ENCODE measurements at regions not wholly inside any gene's neighbourhood (a gene's known extent, or its start where the extent isn't known, plus 50 kb on each side); places are given as distances from the start of the nearest gene placed in this dataset.

DNA sequence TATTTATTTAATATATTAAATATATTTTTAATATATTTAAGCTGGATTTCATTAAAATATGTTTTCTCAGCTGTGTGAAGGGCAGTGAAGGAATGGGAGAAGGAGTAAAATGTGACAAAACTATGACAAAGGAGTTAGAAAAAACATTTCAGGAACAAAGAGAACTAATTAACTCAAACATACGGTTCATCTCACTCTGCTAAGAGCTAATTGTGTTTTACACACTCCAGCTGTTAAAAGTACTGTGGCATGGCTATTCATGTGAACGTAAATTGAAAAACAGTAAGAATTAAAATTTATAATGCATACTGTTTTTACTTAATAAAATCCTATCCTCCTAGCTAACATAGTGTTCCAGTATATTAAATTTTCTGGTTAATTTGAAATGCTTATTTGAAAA lies 262.5 kb upstream of the GNAI1 start:
- DNase-seq (ENCODE audit: low spot score): no peak
- TF ChIP-seq, protein P1, sequence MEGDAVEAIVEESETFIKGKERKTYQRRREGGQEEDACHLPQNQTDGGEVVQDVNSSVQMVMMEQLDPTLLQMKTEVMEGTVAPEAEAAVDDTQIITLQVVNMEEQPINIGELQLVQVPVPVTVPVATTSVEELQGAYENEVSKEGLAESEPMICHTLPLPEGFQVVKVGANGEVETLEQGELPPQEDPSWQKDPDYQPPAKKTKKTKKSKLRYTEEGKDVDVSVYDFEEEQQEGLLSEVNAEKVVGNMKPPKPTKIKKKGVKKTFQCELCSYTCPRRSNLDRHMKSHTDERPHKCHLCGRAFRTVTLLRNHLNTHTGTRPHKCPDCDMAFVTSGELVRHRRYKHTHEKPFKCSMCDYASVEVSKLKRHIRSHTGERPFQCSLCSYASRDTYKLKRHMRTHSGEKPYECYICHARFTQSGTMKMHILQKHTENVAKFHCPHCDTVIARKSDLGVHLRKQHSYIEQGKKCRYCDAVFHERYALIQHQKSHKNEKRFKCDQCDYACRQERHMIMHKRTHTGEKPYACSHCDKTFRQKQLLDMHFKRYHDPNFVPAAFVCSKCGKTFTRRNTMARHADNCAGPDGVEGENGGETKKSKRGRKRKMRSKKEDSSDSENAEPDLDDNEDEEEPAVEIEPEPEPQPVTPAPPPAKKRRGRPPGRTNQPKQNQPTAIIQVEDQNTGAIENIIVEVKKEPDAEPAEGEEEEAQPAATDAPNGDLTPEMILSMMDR (IDR thresholded peaks at IDR 0.05; ENCODE audit: extremely low read depth, missing control alignments): no peak

DNA sequence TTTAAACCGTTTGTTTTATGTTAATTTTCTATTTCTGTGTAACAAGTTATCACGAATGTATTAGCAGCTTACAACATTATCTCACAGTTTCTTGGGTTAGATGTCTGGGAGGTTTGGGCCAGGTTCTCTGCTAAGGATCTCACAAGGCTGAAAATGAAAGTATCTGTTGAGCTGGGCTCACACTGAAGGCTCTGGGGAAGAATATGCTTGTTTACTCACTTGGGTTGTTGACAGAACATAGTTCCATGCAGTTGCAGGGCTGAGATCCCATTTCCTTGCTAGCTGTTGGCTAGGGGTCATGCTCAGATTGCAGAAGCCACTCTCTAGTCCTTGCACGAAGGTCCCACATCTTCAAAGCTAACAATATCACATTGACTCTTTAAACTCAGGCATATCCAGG lies 266.6 kb upstream of the GNAI1 start:
- DNase-seq (ENCODE audit: low spot score): no peak
- TF ChIP-seq, protein P1 (IDR thresholded peaks at IDR 0.05; ENCODE audit: extremely low read depth, missing control alignments): no peak

DNA sequence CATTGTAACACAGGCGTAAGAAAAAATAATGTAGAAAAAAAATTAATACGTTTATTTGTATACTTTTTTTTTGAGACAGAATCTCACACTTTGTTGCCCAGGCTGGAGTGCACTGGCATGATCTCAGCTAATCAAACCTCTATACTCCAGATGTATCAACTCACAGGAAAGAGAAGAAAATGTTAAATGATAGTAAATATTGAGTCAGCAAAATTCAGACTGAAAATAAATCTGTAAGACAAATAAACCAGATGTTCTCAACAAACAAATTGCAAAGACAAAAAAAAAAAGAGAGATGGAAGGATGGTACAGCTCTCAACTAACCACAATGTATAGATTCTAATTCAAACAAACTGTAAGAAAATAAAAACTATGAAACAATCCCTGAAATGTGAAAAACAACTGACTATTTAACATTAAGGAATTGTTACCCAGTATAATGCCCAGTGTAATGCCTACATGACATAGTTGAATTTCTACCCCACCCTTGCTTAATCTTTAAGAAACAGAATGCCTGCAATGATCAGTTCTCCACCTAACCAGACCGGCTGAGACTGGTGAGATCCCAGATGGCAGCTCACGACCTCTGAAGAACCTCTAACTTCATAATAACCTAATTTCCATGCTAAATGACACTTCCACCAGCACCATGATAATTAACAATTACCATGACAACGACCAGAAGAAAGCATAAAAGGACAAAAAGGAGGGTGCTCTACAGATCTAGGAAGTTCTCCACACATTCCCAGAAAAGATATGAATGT lies 272.0 kb upstream of the GNAI1 start:
- TF ChIP-seq, protein P1 (IDR thresholded peaks at IDR 0.05; ENCODE audit: extremely low read depth, missing control alignments): no peak
- no peak for DNase-seq (ENCODE audit: low spot score)

DNA sequence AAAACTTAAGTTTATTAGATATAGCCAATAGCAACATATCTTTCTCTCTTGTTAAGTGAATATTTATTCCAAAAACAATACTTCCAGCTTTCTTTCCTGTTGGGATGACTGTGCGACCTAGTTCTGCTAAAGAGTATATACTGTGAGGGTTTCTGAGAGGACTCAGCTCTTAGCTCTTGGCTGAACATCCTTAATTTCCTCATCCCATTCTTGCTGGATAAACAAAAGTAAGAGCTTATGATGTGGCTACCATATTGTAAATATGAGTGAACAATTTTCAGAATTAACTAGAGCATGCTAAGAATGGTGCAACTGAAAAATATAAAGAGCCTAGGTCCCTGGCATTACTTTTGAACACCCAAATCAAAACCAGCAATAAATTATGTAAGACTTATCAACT lies 279.5 kb upstream of the GNAI1 start:
- TF ChIP-seq, protein P1 (IDR thresholded peaks at IDR 0.05; ENCODE audit: extremely low read depth, missing control alignments): no peak
- DNase-seq (ENCODE audit: low spot score): no peak

DNA sequence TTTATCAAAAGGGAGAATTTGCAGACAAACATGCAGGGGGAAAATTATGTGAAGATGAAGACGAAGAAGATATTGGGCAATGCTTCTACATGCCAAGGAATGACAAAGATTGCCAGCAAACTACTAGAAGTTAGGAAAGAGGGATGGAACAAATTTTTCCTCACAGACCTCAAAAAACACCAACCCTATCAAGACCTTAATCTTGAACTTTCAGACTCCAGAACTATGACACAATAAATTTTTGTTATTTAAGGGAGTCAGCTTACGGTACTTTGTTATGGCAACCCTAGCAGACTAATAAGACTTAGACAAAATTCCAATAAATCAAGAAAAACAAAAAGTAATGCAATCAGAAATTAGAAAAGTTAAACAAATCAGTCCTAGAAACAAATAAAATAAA lies 280.0 kb upstream of the GNAI1 start:
- TF ChIP-seq, protein P1 (IDR thresholded peaks at IDR 0.05; ENCODE audit: extremely low read depth, missing control alignments): no peak

DNA sequence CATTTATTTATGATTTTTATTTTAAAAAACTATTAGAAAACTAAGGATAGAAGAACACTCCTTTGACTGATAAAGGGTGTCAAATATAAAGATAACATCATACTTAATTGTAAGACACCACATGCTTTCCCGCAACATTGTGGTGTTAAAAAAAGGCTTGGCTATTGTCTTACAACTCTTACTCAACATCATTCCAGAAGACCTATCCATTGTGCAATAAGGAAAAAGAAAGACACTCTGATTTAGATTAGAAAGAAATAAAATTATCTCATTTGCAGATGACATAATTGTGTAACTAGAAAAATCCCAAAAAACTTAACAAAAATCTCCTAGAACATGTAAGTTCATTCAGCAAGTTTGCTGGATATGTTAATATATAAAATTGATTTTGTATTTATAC lies 296.7 kb upstream of the GNAI1 start:
- DNase-seq (ENCODE audit: low spot score): no peak
- TF ChIP-seq, protein P1 (IDR thresholded peaks at IDR 0.05; ENCODE audit: extremely low read depth, missing control alignments): no peak

More for the DNA sequence above, 280.0 kb upstream of the GNAI1 start:
- no peak for DNase-seq (ENCODE audit: low spot score)

DNA sequence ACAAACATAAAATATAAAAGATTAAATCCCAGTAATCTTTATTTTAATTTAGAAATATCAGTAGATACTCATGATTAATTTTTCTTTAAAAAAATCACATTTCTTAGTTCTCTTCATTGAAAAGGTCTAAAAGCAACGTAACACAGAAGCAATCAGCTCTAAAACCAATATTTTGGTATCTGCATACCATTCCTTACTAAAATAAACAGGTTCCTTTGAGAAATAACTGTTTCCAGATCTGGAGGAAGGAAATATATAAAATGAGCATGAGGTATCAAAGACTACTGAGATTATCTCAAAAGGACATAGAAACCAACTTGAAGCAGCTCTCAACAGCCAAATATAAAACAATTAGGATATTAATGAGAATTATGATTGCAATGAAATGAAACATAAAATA lies 301.0 kb upstream of the GNAI1 start:
- TF ChIP-seq, protein P1 (IDR thresholded peaks at IDR 0.05; ENCODE audit: extremely low read depth, missing control alignments): no peak
- DNase-seq (ENCODE audit: low spot score): no peak

Measured in GM20000 (cell line).